Ectodermal cell (in vitro differentiated cells): ENCODE measurements at regions not wholly inside any gene's neighbourhood (a gene's known extent, or its start where the extent isn't known, plus 50 kb on each side); places are given as distances from the start of the nearest gene placed in this dataset.
"Not testable (repeated sequence)": the region's sequence is repeated elsewhere in the genome, so short reads cannot be mapped to it uniquely, and the experiment has no call there.

Experiments
- H3K27ac ChIP-seq: 2 replicates; pipeline ENCODE4 v1.7.0; 2013; ENCODE audit warnings: mild to moderate bottlenecking, low read depth, low read length; ENCODE audit not compliant: insufficient read depth, poor library complexity, severe bottlenecking
- H3K27me3 ChIP-seq: 2 replicates; pipeline ENCODE4 v1.7.0; 2013; ENCODE audit warnings: mild to moderate bottlenecking, low read length; ENCODE audit not compliant: insufficient read depth, control insufficient read depth, poor library complexity, severe bottlenecking
- H3K36me3 ChIP-seq: one replicate; pipeline ENCODE4 v1.7.0; 2013; ENCODE audit warnings: low read length; ENCODE audit not compliant: control insufficient read depth, insufficient read depth
- H3K4me1 ChIP-seq: one replicate; pipeline ENCODE4 v1.7.0; 2013; ENCODE audit warnings: low read length; ENCODE audit not compliant: control insufficient read depth, insufficient read depth
- H3K4me3 ChIP-seq: 2 replicates; pipeline ENCODE4 v1.7.0; 2013; ENCODE audit warnings: low read depth, low read length, control low read depth; ENCODE audit not compliant: insufficient read depth
- H3K9me3 ChIP-seq: 2 replicates; pipeline ENCODE4 v1.7.0; 2013; ENCODE audit warnings: mild to moderate bottlenecking, low read length, moderate library complexity; ENCODE audit not compliant: control insufficient read depth
- WGBS, 2 experiments: methylation state at CpG; one replicate each; pipeline ENCODE4 v1.1.7; 2013; ENCODE audit warnings: missing lambda C conversion rate in 2 of 2; 5-methylcytosine and 5-hydroxymethylcytosine counted together

DNA sequence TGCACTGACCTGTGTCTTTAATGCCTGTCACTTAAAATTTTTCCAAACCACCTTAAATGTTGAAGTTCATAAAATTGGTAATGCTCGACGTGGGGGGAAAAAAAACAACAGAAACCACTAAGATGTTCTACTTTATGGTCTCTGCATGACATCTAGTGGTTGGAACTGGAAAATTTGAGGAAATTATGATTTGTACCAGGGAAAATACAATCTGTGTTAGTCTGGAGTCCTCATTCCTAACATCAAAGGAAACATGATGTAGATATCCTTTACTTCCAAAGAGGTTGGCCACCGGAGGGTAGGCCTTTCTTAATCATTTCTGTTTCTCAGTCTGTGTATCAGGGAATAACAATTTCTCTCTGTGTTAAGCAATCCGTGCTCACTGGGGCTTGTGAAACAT, 941.0 kb downstream of the LTN1 start:
- WGBS, 2 experiments, result 67 to 70% methylated on average over 4 of the region's 4 CpGs
- H3K4me1 ChIP-seq, H3K9me3 ChIP-seq, H3K36me3 ChIP-seq, H3K4me3 ChIP-seq, H3K27me3 ChIP-seq, H3K27ac ChIP-seq: not testable (repeated sequence)

DNA sequence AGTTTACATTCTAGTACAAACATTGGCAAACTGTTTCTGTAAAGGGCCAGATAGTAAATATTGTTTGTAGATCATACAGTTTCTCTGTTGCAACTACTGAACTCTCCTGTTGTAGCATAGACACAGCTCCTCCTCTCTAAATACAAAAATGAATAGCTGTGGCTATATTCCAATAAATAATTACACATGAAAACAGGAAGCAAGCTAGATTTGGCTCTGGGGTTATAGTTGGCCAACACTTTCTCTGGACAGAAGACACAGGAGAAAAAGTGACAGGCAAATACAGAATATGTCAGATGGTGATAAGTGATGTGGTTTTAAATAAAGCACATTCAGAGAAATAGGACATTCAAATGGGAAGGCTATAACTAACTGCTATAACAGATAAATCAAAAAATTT, 957.0 kb downstream of the LTN1 start:
- not testable (repeated sequence) for H3K4me1 ChIP-seq, H3K9me3 ChIP-seq, H3K27ac ChIP-seq, H3K36me3 ChIP-seq, H3K27me3 ChIP-seq, H3K4me3 ChIP-seq

DNA sequence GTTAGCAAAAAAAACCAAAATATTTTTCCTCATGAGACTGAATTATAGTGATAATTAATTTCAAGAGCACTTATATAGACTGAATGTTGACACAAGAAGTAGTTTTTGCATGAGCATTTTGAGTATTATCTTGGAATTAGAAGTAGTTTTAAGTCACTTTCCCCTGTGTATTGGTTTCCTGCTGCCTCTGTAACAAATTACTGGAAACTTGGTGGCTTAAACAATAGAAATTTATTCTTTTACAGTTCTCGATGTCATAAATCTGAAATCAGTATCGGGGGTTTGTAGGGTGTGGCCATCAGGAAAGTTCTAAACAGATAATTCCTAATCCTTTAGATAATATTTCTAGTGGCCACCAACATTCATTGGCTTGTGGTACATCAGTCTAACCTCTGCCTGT, 957.8 kb downstream of the LTN1 start:
- H3K27ac ChIP-seq, H3K4me1 ChIP-seq, H3K4me3 ChIP-seq, H3K36me3 ChIP-seq, H3K9me3 ChIP-seq, H3K27me3 ChIP-seq: not testable (repeated sequence)
- WGBS, 2 experiments, result 93% methylated on average over 2 of the region's 2 CpGs; no CpG with 5 or more reads in 1 of the 2 experiments

DNA sequence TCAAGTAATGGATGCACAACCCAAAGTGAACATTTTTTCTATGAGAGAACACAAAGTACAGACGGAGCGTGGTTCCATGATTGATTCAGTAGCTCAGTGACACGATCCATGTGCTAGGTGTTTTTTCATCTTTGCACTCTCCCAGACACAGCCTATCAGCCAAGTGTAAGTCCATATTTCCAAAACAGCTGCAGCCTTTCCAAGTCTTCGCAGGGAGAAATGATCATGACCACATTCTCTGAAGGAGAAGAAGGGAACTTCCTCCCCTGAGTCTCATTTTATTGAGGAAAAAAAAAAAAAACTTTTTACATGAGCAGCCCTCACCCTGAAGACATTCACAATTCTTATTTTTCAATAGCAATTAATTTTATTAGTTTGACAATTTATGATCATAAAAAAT, 958.3 kb downstream of the LTN1 start:
- H3K9me3 ChIP-seq, H3K27me3 ChIP-seq, H3K27ac ChIP-seq, H3K4me3 ChIP-seq, H3K4me1 ChIP-seq, H3K36me3 ChIP-seq: not testable (repeated sequence)
- WGBS, 2 experiments, result 92 to 99% methylated on average over 4 of the region's 4 CpGs

DNA sequence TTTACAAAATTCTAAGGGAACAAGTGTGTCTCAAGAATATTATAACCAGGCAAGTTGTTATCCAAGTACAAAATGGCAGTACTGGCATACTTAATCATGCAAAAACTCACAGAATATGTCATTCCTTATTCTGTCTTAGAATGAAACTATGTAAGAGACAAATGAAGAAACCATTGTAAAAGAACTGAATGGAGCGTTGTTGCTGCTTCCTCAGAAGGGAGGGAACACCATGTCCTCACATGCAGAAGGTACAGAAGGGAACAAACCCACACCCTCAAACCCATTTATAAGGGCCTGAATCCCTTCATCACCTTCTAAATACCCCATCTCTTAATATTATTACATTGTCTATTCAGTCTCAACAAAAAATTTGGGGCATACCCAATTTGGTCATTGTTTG, 960.0 kb downstream of the LTN1 start:
- H3K27ac ChIP-seq, H3K4me3 ChIP-seq, H3K36me3 ChIP-seq, H3K9me3 ChIP-seq, H3K4me1 ChIP-seq, H3K27me3 ChIP-seq: not testable (repeated sequence)
- 90 to 100% methylated on average over 1 of the region's 1 CpG for WGBS, 2 experiments

DNA sequence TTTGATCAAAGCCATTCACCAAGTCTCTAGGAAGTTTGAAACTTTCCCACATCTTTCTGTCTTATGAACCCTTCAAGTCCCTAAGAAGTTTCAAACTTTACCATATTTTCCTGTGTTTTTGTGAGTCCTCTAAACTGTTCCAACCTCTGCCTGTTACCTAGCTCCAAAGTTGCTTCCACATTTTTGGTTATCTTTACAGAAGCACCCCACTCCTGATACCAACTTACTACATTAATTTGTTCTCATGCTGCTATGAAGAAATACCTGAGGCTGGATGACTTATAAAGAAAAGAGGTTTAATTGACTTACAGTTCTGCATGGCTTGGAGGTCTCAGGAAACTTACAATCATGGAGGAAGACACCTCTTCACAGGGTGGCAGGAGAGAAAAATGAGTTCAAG, 961.6 kb downstream of the LTN1 start:
- not testable (repeated sequence) for H3K27ac ChIP-seq, H3K27me3 ChIP-seq, H3K36me3 ChIP-seq, H3K4me3 ChIP-seq, H3K9me3 ChIP-seq, H3K4me1 ChIP-seq

DNA sequence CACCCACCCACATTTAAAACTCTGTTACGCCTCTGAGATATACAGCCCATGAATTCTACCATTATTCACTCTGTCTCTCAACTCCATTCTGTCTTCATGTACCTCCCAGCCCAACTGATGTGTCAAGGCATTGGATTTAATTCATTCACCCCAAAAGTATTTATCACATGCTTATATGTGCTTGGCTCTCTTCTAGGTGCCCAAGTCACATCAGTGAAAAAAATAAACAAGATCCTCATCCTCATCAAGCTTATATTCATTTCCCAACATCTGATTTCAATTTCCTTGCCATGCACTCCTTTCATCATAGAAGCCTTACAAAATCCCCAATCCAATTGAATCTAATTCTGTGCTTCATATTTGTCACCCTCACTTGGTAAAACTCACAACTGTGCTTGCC, 967.6 kb downstream of the LTN1 start:
- H3K36me3 ChIP-seq, result no peaks in the 10 kb centered on the region
- 95 to 97% methylated on average over 1 of the region's 1 CpG for WGBS, 2 experiments
- H3K27ac ChIP-seq, result no peak overlapping the region
- no peaks in the 10 kb centered on the region for H3K4me1 ChIP-seq
- no peak overlapping the region for H3K4me3 ChIP-seq
- no peaks in the 10 kb centered on the region for H3K9me3 ChIP-seq
- H3K27me3 ChIP-seq, result no peaks in the 10 kb centered on the region

DNA sequence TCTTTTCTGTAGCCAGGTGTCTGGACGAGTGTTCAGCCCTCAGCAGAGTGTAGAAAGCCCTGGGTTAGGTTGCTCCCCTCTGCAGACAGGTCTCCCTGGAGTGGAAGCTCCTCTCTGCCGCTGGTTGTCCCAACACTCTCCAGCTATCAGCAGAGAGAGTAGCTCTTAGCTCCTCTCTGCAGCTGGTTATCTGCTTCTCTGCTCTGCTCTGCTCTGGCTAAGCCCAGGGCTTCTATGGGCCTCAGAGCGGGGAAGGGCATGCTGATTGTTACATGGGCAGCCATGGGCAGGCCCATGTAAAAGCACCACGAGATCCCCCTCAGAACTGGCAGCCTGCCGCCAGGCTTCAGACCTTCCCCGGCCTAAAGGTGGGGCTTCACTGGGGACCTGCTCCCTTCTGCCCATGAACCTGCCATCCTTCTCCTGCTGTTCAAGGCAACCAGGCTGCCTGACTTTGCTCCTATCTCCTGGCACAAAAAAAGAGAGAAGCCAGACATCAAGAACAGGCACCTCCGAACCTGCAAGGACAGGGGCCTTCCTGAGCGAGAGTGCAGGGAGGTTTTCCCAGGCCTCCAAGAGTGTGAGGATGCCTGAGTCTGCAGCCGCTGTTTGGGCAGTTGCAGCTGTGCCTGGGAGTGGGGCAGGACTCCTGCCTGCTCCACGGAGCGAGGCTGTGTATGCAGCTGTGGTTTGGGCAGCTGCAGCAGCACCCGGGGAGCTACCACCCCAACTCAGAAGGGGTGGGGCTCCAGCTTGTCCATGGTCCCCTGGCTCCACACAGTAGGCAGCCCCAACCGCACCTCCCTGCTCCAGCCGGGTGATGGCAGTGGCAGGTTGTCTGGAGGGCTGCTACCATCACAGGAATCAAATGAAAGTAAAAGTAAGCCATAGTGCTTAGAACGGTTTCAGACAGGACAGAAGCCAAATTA, 973.7 kb downstream of the LTN1 start:
- Histone ChIP-seq H3K4me3 (no peak overlapping the region), H3K27ac (no peak overlapping the region), H3K4me1 (no peaks in the 10 kb centered on the region), H3K36me3 (no peaks in the 10 kb centered on the region), H3K27me3 (no peaks in the 10 kb centered on the region), H3K9me3 (no peaks in the 10 kb centered on the region)
- WGBS, 2 experiments, result 89 to 90% methylated on average over 14 to 15 of the region's 15 CpGs

DNA sequence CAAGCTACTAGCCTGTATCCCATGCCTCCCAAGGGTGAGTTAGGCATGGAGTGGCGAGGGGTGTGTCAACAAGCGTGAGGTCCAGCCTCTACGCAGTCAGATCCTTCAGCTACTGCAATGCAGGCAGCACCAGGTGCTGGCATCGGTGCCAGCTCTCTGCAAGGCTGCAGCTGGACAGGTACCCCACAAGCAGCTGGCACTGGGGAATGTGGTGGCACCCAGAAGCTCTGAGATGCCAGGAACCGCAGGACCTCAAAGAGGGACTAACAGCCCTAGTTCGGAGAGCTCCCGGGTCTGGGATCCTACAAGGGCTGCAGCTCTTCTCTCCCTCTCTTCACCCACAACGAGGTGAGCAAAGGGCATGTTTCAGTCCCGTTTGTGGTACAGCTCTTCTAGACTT, 974.5 kb downstream of the LTN1 start:
- no peaks in the 10 kb centered on the region for H3K4me1 ChIP-seq
- H3K9me3 ChIP-seq, result no peaks in the 10 kb centered on the region
- H3K36me3 ChIP-seq, result no peaks in the 10 kb centered on the region
- H3K27ac ChIP-seq, result no peak overlapping the region
- no peaks in the 10 kb centered on the region for H3K27me3 ChIP-seq
- WGBS, 2 experiments, result 92 to 94% methylated on average over 9 of the region's 9 CpGs
- no peak overlapping the region for H3K4me3 ChIP-seq

DNA sequence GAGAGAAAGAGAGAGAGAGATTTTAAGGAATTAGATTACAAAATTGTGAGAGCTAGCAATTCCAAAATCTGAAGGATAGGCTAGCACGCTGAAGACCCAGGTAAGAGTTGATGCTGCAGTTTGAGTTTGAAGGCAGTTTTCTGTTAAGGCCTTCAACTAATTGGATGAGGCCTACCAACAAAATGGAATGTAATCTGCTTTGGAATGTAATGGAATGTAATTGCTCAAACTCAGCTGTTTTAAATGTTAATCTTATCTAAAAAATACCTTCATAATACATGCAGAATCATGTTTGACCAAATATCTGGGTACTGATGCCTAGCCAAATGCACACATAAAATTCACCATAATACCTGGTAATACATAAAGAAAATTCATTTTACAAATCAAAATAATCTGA, 976.1 kb downstream of the LTN1 start:
- no peaks in the 10 kb centered on the region for H3K9me3 ChIP-seq
- H3K36me3 ChIP-seq, result no peaks in the 10 kb centered on the region
- no peaks in the 10 kb centered on the region for H3K27me3 ChIP-seq
- 96 to 100% methylated on average over 1 of the region's 1 CpG for WGBS, 2 experiments
- H3K4me3 ChIP-seq, result no peak overlapping the region
- H3K4me1 ChIP-seq, result no peaks in the 10 kb centered on the region
- H3K27ac ChIP-seq, result no peak overlapping the region

DNA sequence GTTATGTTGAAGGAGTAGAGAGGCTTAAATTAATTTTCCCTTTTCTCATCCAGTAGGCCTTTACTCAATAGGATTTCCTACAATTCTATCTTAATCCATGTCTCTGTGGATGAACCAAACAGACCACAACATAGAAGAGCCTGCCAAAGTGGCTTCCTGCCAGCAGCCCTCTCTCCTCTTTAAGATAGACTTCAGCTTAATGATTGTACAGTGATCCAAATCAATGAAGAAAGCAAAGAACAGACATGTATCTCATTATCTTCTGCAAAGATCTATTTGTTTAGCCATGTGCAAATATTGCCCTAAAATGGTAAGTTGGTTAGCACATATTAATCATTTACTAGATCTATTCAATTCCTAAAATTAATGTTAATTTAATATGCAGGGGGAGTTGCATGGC, 979.6 kb downstream of the LTN1 start:
- H3K4me3 ChIP-seq, H3K9me3 ChIP-seq, H3K27ac ChIP-seq, H3K36me3 ChIP-seq, H3K4me1 ChIP-seq, H3K27me3 ChIP-seq: not testable (repeated sequence)
